ENCODE measurements at regions not wholly inside any gene's neighbourhood (a gene's known extent, or its start where the extent isn't known, plus 50 kb on each side); places are given as distances from the start of the nearest gene placed in this dataset.
A peak's percentile ranks its signal among the peaks of the same experiment; 100 is the strongest.
"Not testable (repeated sequence)": the region's sequence is repeated elsewhere in the genome, so short reads cannot be mapped to it uniquely, and the experiment has no call there.

- H3K4me3 ChIP-seq; DNase-seq; H3K4me1 ChIP-seq; H3K36me3 ChIP-seq; H3K27me3 ChIP-seq; intact Hi-C loops (cut with DNase I; ENCODE audit: low total_unique reads); H3K9me3 ChIP-seq; H3K27ac ChIP-seq: not testable (repeated sequence)
Observed at GRCh38 chr16:21487956-21488355, 111.4 kb upstream of the METTL9 start.

- intact Hi-C loops (cut with DNase I; ENCODE audit: low total_unique reads); H3K4me3 ChIP-seq; H3K27ac ChIP-seq; H3K9me3 ChIP-seq; H3K27me3 ChIP-seq; H3K36me3 ChIP-seq: not testable (repeated sequence)
- H3K4me1 ChIP-seq, result peaks cover 0 to 19% (median 2%) of the 10 kb centered on the region in 4 donors
- peak in 1 of 2 donors; percentile 45 for DNase-seq
Observed at GRCh38 chr16:21499046-21499445, 100.3 kb upstream of the METTL9 start.

GRCh38 chr16:21501223-21501868 is 98.0 kb upstream of the METTL9 start:
- intact Hi-C loops (cut with DNase I; ENCODE audit: low total_unique reads), result loop anchor here (10.0 kb wide), 1 partner anchor 53 kb away; no protein-coding TSS in a partner anchor
- DNase-seq, result peak; percentile 37 to 83
- Histone ChIP-seq H3K4me1 (peaks cover 0 to 24% (median 2%) of the 10 kb centered on the region in 4 donors), H3K4me3 (peak overlapping the region; percentile 90), H3K27ac (peak overlapping the region; percentile 95 to 98)
- H3K9me3 ChIP-seq, H3K36me3 ChIP-seq, H3K27me3 ChIP-seq: not testable (repeated sequence)

GRCh38 chr16:21501869-21502667 is 97.3 kb upstream of the METTL9 start:
- H3K27me3 ChIP-seq, result no peaks in the 10 kb centered on the region
- TF ChIP-seq CTCF (IDR thresholded peaks at IDR 0.05), result no peak
- H3K27ac ChIP-seq, result peak overlapping the region; percentile 95 to 98
- peaks cover 0 to 28% (median 2%) of the 10 kb centered on the region in 4 donors for H3K4me1 ChIP-seq
- DNase-seq, result peak; percentile 89 to 98
- H3K4me3 ChIP-seq, result peak overlapping the region; percentile 90
- H3K9me3 ChIP-seq, result no peaks in the 10 kb centered on the region
- intact Hi-C loops (cut with DNase I; ENCODE audit: low total_unique reads), result loop anchor here (10.0 kb wide), 1 partner anchor 53 kb away; no protein-coding TSS in a partner anchor
- no peaks in the 10 kb centered on the region for H3K36me3 ChIP-seq

GRCh38 chr16:21503574-21503920 is 95.8 kb upstream of the METTL9 start:
- not testable (repeated sequence) for H3K36me3 ChIP-seq, H3K4me3 ChIP-seq, H3K9me3 ChIP-seq, H3K27me3 ChIP-seq, DNase-seq
- intact Hi-C loops (cut with DNase I; ENCODE audit: low total_unique reads), result loop anchor here (10.0 kb wide), 1 partner anchor 51 kb away; no protein-coding TSS in a partner anchor
- Histone ChIP-seq H3K27ac (peak overlapping the region in 1 of 2 donors; percentile 98), H3K4me1 (peaks cover 0 to 42% (median 5%) of the 10 kb centered on the region in 4 donors)

GRCh38 chr16:21503941-21504832 is 95.2 kb upstream of the METTL9 start:
- Histone ChIP-seq H3K4me1 (peaks cover 0 to 48% (median 6%) of the 10 kb centered on the region in 4 donors), H3K27ac (peak overlapping the region in 1 of 2 donors; percentile 98)
- H3K27me3 ChIP-seq, H3K9me3 ChIP-seq, H3K4me3 ChIP-seq, H3K36me3 ChIP-seq: not testable (repeated sequence)
- DNase-seq, result peak; percentile 18 to 66
- intact Hi-C loops (cut with DNase I; ENCODE audit: low total_unique reads), result loop anchor here (10.0 kb wide), 1 partner anchor 51 kb away; no protein-coding TSS in a partner anchor

GRCh38 chr16:21505751-21506520 is 93.4 kb upstream of the METTL9 start:
- H3K4me3 ChIP-seq, H3K9me3 ChIP-seq, H3K27me3 ChIP-seq, H3K27ac ChIP-seq, H3K36me3 ChIP-seq: not testable (repeated sequence)
- DNase-seq, result peak; percentile 16 to 51
- intact Hi-C loops (cut with DNase I; ENCODE audit: low total_unique reads), result loop anchor here (10.0 kb wide), 1 partner anchor 49 kb away; no protein-coding TSS in a partner anchor
- H3K4me1 ChIP-seq, result peaks cover 9 to 62% (median 21%) of the 10 kb centered on the region in 4 donors

- peak; percentile 21 to 72 for DNase-seq
- not testable (repeated sequence) for H3K9me3 ChIP-seq, H3K4me3 ChIP-seq, H3K27me3 ChIP-seq, H3K36me3 ChIP-seq
- Histone ChIP-seq H3K27ac (peak overlapping the region; percentile 19 to 74), H3K4me1 (peaks cover 9 to 72% (median 30%) of the 10 kb centered on the region in 4 donors)
- intact Hi-C loops (cut with DNase I; ENCODE audit: low total_unique reads), result loop anchor here (10.0 kb wide), 1 partner anchor 48 kb away; no protein-coding TSS in a partner anchor
Observed at GRCh38 chr16:21506857-21507456, 92.4 kb upstream of the METTL9 start.

GRCh38 chr16:21507631-21508305 is 91.6 kb upstream of the METTL9 start:
- DNase-seq, result peak in 1 of 2 donors; percentile 72
- intact Hi-C loops (cut with DNase I; ENCODE audit: low total_unique reads), result loop anchor here (10.0 kb wide), 1 partner anchor 47 kb away; no protein-coding TSS in a partner anchor
- not testable (repeated sequence) for H3K9me3 ChIP-seq, H3K4me3 ChIP-seq, H3K27me3 ChIP-seq, H3K36me3 ChIP-seq
- Histone ChIP-seq H3K27ac (peak overlapping the region; percentile 19 to 74), H3K4me1 (peaks cover 9 to 76% (median 38%) of the 10 kb centered on the region in 4 donors)

- H3K36me3 ChIP-seq, H3K4me3 ChIP-seq, H3K27me3 ChIP-seq, H3K9me3 ChIP-seq: not testable (repeated sequence)
- intact Hi-C loops (cut with DNase I; ENCODE audit: low total_unique reads), result loop anchor here (10.0 kb wide), 1 partner anchor 46 kb away; no protein-coding TSS in a partner anchor
- Histone ChIP-seq H3K27ac (peak overlapping the region in 1 of 2 donors; percentile 74), H3K4me1 (peaks cover 9 to 78% (median 46%) of the 10 kb centered on the region in 4 donors)
- peak in 1 of 2 donors; percentile 75 for DNase-seq
Observed at GRCh38 chr16:21508661-21509436, 90.5 kb upstream of the METTL9 start.

Data from tibial artery (tissue), 4 donors.